Ramos (cell line): ENCODE measurements at regions not wholly inside any gene's neighbourhood (a gene's known extent, or its start where the extent isn't known, plus 50 kb on each side); places are given as distances from the start of the nearest gene placed in this dataset.

Experiments
- in situ Hi-C: fragments of 300-500 bp; cut with MboI; formaldehyde crosslinking; loops from one replicate; pipeline ENCODE4 v1.14.3; 2022; ENCODE audit warnings: low sequenced_read_pairs; ENCODE audit not compliant: unreplicated experiment

- in situ Hi-C loops = no loop called here
Observed at GRCh38 chr9:14403081-14403480, 89.1 kb upstream of the NFIB start.

- in situ Hi-C loops = no loop called here
Observed at GRCh38 chr9:14402583-14402982, 88.6 kb upstream of the NFIB start.

GRCh38 chr9:14401911-14402310, 88.0 kb upstream of the NFIB start:
- in situ Hi-C loops = no loop called here

- in situ Hi-C loops = no loop called here
Observed at GRCh38 chr9:14400658-14400995, 86.7 kb upstream of the NFIB start.

- in situ Hi-C loops = no loop called here
Observed at GRCh38 chr9:14399756-14400657, 86.1 kb upstream of the NFIB start.

- in situ Hi-C loops = no loop called here
Observed at GRCh38 chr9:14398473-14398872, 84.5 kb upstream of the NFIB start.

GRCh38 chr9:14396171-14396570, 82.2 kb upstream of the NFIB start:
- in situ Hi-C loops = no loop called here

GRCh38 chr9:14395317-14396082, 81.6 kb upstream of the NFIB start:
- in situ Hi-C loops = no loop called here

GRCh38 chr9:14393418-14393817, 79.5 kb upstream of the NFIB start:
- in situ Hi-C loops = no loop called here

GRCh38 chr9:14391620-14392019, 77.7 kb upstream of the NFIB start:
- in situ Hi-C loops = no loop called here

- in situ Hi-C loops = no loop called here
Observed at GRCh38 chr9:14389657-14390056, 75.7 kb upstream of the NFIB start.

GRCh38 chr9:14389146-14389545, 75.2 kb upstream of the NFIB start:
- in situ Hi-C loops = no loop called here

GRCh38 chr9:14383773-14384172, 69.8 kb upstream of the NFIB start:
- in situ Hi-C loops = no loop called here

GRCh38 chr9:14383294-14383693, 69.4 kb upstream of the NFIB start:
- in situ Hi-C loops = no loop called here

- in situ Hi-C loops = no loop called here
Observed at GRCh38 chr9:14380061-14380836, 66.3 kb upstream of the NFIB start.

- in situ Hi-C loops = no loop called here
Observed at GRCh38 chr9:14379280-14379679, 65.3 kb upstream of the NFIB start.

GRCh38 chr9:14373706-14374105, 59.8 kb upstream of the NFIB start:
- in situ Hi-C loops = no loop called here

GRCh38 chr9:14373336-14373666, 59.4 kb upstream of the NFIB start:
- in situ Hi-C loops = no loop called here

GRCh38 chr9:14372437-14373335, 58.7 kb upstream of the NFIB start:
- in situ Hi-C loops = no loop called here

- in situ Hi-C loops = no loop called here
Observed at GRCh38 chr9:14369011-14369410, 55.1 kb upstream of the NFIB start.
